SK-N-SH treated with all-trans-retinoic acid at 6 μM for 48 hours (cell line): ENCODE measurements at regions not wholly inside any gene's neighbourhood (a gene's known extent, or its start where the extent isn't known, plus 50 kb on each side); places are given as distances from the start of the nearest gene placed in this dataset.

ENCODE experiments used
- ARNTL ChIP-seq: fragments of 450-650 bp; formaldehyde crosslinking; IDR thresholded peaks from 2 replicates; pipeline ENCODE4 v1.5.0; 2020; ENCODE audit warnings: low read depth, mild to moderate bottlenecking, moderate library complexity, borderline replicate concordance
- CREB5 ChIP-seq: fragments of 250-450 bp; sonication (Bioruptor Pico); IDR thresholded peaks from 2 replicates; pipeline ENCODE4 v1.5.1; 2020; ENCODE audit warnings: low read depth, mild to moderate bottlenecking, moderate library complexity
- GLIS3 ChIP-seq: fragments of 250-450 bp; sonication (Bioruptor Pico); IDR thresholded peaks from 2 replicates; pipeline ENCODE4 v1.5.0; 2020; ENCODE audit warnings: mild to moderate bottlenecking, moderate library complexity
- ISL1 ChIP-seq: fragments of 250-450 bp; sonication (Bioruptor Pico); IDR thresholded peaks from 2 replicates; pipeline ENCODE4 v2.1.2; 2022; ENCODE audit warnings: mild to moderate bottlenecking, moderate library complexity
- OSR1 ChIP-seq: fragments of 250-450 bp; sonication (Bioruptor Pico); IDR thresholded peaks from 2 replicates; pipeline ENCODE4 v1.8.0; 2022; ENCODE audit warnings: moderate library complexity, mild to moderate bottlenecking, inconsistent platforms
- RARB ChIP-seq: fragments of 250-450 bp; sonication (Bioruptor Pico); IDR thresholded peaks from 2 replicates; pipeline ENCODE4 v1.8.0; 2021; ENCODE audit warnings: mild to moderate bottlenecking, moderate library complexity
- SNAI2 ChIP-seq: fragments of 250-450 bp; sonication (Bioruptor Pico); IDR thresholded peaks from 2 replicates; pipeline ENCODE4 v1.5.0; 2020; ENCODE audit warnings: mild to moderate bottlenecking, moderate library complexity
- TCF4 ChIP-seq: fragments of 250-450 bp; sonication (Bioruptor Pico); IDR thresholded peaks from 2 replicates; pipeline ENCODE4 v1.8.0; 2021; ENCODE audit warnings: mild to moderate bottlenecking, moderate library complexity, borderline replicate concordance
- TOX ChIP-seq: fragments of 250-450 bp; sonication (Bioruptor Pico); IDR thresholded peaks from 2 replicates; pipeline ENCODE4 v1.8.0; 2021; ENCODE audit warnings: mild to moderate bottlenecking, moderate library complexity, borderline replicate concordance
- ZFP3 ChIP-seq: fragments of 250-450 bp; sonication (Bioruptor Pico); IDR thresholded peaks from 2 replicates; pipeline ENCODE4 v1.5.0; 2020; ENCODE audit warnings: mild to moderate bottlenecking, moderate library complexity
- ZFP30 ChIP-seq: fragments of 450-650 bp; formaldehyde crosslinking; IDR thresholded peaks from 2 replicates; pipeline ENCODE4 v1.5.0; 2022; ENCODE audit warnings: mild to moderate bottlenecking, moderate library complexity
- TF ChIP-seq, protein P1 (sequence below): fragments of 250-450 bp; sonication (Bioruptor Pico); IDR thresholded peaks from 2 replicates; pipeline ENCODE4 v1.8.0; 2021; ENCODE audit warnings: low read depth, mild to moderate bottlenecking, moderate library complexity, borderline replicate concordance

- no peak for TF ChIP-seq ZFP3 (CRISPR knock-in tag)
- TF ChIP-seq, protein P1, sequence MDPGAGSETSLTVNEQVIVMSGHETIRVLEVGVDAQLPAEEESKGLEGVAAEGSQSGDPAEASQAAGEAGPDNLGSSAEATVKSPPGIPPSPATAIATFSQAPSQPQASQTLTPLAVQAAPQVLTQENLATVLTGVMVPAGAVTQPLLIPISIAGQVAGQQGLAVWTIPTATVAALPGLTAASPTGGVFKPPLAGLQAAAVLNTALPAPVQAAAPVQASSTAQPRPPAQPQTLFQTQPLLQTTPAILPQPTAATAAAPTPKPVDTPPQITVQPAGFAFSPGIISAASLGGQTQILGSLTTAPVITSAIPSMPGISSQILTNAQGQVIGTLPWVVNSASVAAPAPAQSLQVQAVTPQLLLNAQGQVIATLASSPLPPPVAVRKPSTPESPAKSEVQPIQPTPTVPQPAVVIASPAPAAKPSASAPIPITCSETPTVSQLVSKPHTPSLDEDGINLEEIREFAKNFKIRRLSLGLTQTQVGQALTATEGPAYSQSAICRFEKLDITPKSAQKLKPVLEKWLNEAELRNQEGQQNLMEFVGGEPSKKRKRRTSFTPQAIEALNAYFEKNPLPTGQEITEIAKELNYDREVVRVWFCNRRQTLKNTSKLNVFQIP: no peak
- no peak for TF ChIP-seq GLIS3 (CRISPR knock-in tag)
- no peak for TF ChIP-seq ISL1 (CRISPR knock-in tag)
- no peak for TF ChIP-seq TOX
- no peak for TF ChIP-seq RARB
- no peak; the same call in 1 of the 2 replicates for TF ChIP-seq TCF4 (CRISPR knock-in tag)
- TF ChIP-seq ZFP30 (CRISPR knock-in tag): no peak
- no peak for TF ChIP-seq CREB5 (CRISPR knock-in tag)
- TF ChIP-seq ARNTL: no peak
- no peak for TF ChIP-seq SNAI2 (CRISPR knock-in tag)
- no peak for TF ChIP-seq OSR1 (CRISPR knock-in tag)
Observed at GRCh38 chr12:89833337-89834252, 125.0 kb upstream of the ATP2B1 start.
